Hepatocyte (in vitro differentiated cells): ENCODE measurements at regions not wholly inside any gene's neighbourhood (a gene's known extent, or its start where the extent isn't known, plus 50 kb on each side); places are given as distances from the start of the nearest gene placed in this dataset.

Experiments
- DNase-seq: peaks from one replicate; pipeline ENCODE4 v3.0.0-alpha.2; 2016; ENCODE audit warnings: low spot score
- H2AFZ ChIP-seq: fragments of 200-600 bp; sonication (generic); 2 replicates; pipeline ENCODE4 v1.6.0; 2016; ENCODE audit warnings: antibody characterized with exemption, mild to moderate bottlenecking
- H3K27ac ChIP-seq: fragments of 200-600 bp; sonication (generic); 2 replicates; pipeline ENCODE4 v1.5.1; 2016; ENCODE audit warnings: mild to moderate bottlenecking
- H3K27me3 ChIP-seq: fragments of 200-600 bp; sonication (generic); 2 replicates; pipeline ENCODE4 v1.6.1; 2016
- H3K36me3 ChIP-seq: fragments of 200-600 bp; sonication (generic); replicated peaks from 2 replicates; pipeline ENCODE4 v1.5.1; 2016; ENCODE audit warnings: low read depth; ENCODE audit not compliant: insufficient read depth
- H3K4me1 ChIP-seq: fragments of 200-600 bp; sonication (generic); 2 replicates; pipeline ENCODE4 v1.5.1; 2016; ENCODE audit warnings: mild to moderate bottlenecking, moderate library complexity; ENCODE audit not compliant: insufficient read depth
- H3K4me2 ChIP-seq: fragments of 200-600 bp; sonication (generic); 2 replicates; pipeline ENCODE4 v1.6.0; 2016
- H3K4me3 ChIP-seq: fragments of 200-600 bp; sonication (generic); 2 replicates; pipeline ENCODE4 v1.5.1; 2016; ENCODE audit warnings: mild to moderate bottlenecking
- H3K79me2 ChIP-seq: fragments of 200-600 bp; sonication (generic); 2 replicates; pipeline ENCODE4 v1.6.0; 2017; ENCODE audit warnings: mild to moderate bottlenecking
- H3K9me2 ChIP-seq: fragments of 200-600 bp; sonication (generic); replicated peaks from 2 replicates; pipeline ENCODE4 v1.6.0; 2017; ENCODE audit warnings: mild to moderate bottlenecking; ENCODE audit not compliant: insufficient read depth
- H3K9me3 ChIP-seq: fragments of 200-600 bp; sonication (generic); 2 replicates; pipeline ENCODE4 v1.5.1; 2016; ENCODE audit warnings: low read depth, mild to moderate bottlenecking
- H4K20me1 ChIP-seq: fragments of 200-600 bp; sonication (generic); 2 replicates; pipeline ENCODE4 v1.6.0; 2016; ENCODE audit warnings: mild to moderate bottlenecking; ENCODE audit not compliant: insufficient read depth, poor library complexity, severe bottlenecking
- EZH2 ChIP-seq: fragments of 200-600 bp; sonication (generic); IDR thresholded peaks from 2 replicates; pipeline ENCODE4 v1.6.1; 2016; ENCODE audit warnings: antibody characterized with exemption, mild to moderate bottlenecking, borderline replicate concordance
- EZH2phosphoT487 ChIP-seq: fragments of 200-600 bp; sonication (generic); IDR thresholded peaks from one replicate; pipeline ENCODE4 v1.6.1; 2018; ENCODE audit warnings: antibody characterized with exemption, mild to moderate bottlenecking, low read depth, moderate library complexity; ENCODE audit not compliant: unreplicated experiment, severe bottlenecking
- WGBS: methylation state at CpG from one replicate; pipeline ENCODE4 v1.1.6; 2016; ENCODE audit warnings: low lambda C conversion rate; ENCODE audit errors: missing lambda C conversion rate; 5-methylcytosine and 5-hydroxymethylcytosine counted together
- TF ChIP-seq, protein P1 (sequence below): fragments of 200-600 bp; sonication (generic); IDR thresholded peaks from 2 replicates; pipeline ENCODE4 v1.5.1; 2016; ENCODE audit warnings: antibody characterized with exemption, mild to moderate bottlenecking; ENCODE audit not compliant: poor library complexity

- Histone ChIP-seq H3K79me2 (no peaks in the 10 kb centered on the region), H2AFZ (no peak overlapping the region), H3K36me3 (no peaks in the 10 kb centered on the region), H3K9me3 (no peaks in the 10 kb centered on the region), H4K20me1 (no peaks in the 10 kb centered on the region), H3K4me1 (no peaks in the 10 kb centered on the region), H3K9me2 (no peaks in the 10 kb centered on the region), H3K4me3 (no peak overlapping the region), H3K27ac (no peak overlapping the region), H3K27me3 (no peaks in the 10 kb centered on the region), H3K4me2 (no peak overlapping the region)
- TF ChIP-seq, protein P1, sequence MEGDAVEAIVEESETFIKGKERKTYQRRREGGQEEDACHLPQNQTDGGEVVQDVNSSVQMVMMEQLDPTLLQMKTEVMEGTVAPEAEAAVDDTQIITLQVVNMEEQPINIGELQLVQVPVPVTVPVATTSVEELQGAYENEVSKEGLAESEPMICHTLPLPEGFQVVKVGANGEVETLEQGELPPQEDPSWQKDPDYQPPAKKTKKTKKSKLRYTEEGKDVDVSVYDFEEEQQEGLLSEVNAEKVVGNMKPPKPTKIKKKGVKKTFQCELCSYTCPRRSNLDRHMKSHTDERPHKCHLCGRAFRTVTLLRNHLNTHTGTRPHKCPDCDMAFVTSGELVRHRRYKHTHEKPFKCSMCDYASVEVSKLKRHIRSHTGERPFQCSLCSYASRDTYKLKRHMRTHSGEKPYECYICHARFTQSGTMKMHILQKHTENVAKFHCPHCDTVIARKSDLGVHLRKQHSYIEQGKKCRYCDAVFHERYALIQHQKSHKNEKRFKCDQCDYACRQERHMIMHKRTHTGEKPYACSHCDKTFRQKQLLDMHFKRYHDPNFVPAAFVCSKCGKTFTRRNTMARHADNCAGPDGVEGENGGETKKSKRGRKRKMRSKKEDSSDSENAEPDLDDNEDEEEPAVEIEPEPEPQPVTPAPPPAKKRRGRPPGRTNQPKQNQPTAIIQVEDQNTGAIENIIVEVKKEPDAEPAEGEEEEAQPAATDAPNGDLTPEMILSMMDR: no peak
- no peak for TF ChIP-seq EZH2phosphoT487
- TF ChIP-seq EZH2: no peak
- 58% methylated on average over 6 of the region's 6 CpGs for WGBS
- no peak for DNase-seq
These were observed 273.1 kb upstream of the CCL2 start for GRCh38 chr17:33981711-33982601.

GRCh38 chr17:33982909-33983308, 272.2 kb upstream of the CCL2 start:
- Histone ChIP-seq H3K27me3 (no peaks in the 10 kb centered on the region), H3K4me2 (no peak overlapping the region), H2AFZ (no peak overlapping the region), H3K4me1 (no peaks in the 10 kb centered on the region), H4K20me1 (no peaks in the 10 kb centered on the region), H3K27ac (no peak overlapping the region), H3K36me3 (no peaks in the 10 kb centered on the region), H3K4me3 (no peak overlapping the region), H3K79me2 (no peaks in the 10 kb centered on the region), H3K9me2 (no peaks in the 10 kb centered on the region), H3K9me3 (no peaks in the 10 kb centered on the region)
- TF ChIP-seq, protein P1: no peak
- no peak for TF ChIP-seq EZH2
- TF ChIP-seq EZH2phosphoT487: no peak
- no peak for DNase-seq

DNA sequence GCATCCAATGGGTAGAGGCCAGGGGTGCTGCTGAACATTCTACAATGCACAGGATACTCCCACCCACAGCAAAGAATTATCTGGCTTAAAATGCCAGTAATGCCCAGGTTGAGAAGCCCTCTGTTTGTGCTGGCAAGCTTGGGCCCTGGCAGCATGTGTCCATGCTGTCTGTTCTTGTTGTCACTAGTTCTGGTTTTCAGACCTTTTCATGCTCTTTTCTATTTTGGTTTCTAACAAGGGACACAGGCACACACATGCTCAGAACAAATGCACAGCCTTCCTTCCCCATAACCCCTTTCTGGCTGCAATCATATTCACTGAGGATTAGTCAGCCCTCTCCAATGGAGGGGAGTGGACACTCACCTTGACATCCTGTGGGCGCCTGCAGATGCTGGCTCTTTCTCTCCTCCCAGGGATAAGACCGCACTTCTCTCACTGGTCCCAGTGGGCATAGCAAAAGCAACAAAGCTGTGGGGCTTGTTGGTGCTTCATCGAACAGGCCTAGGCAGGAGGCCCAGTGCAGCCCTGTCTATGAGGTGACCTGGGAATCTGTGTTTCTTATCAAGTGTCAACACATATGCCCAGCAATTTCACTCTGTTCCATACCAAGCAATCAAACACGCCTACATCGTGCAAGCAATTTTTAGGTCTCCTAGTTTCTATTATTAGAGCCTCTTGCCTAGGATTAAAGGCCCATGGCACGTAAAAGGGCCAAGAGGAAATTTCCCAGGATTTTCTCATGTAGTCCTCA, 271.1 kb upstream of the CCL2 start:
- Histone ChIP-seq H3K9me3 (no peaks in the 10 kb centered on the region), H3K9me2 (no peaks in the 10 kb centered on the region), H3K4me3 (no peak overlapping the region), H3K4me2 (no peak overlapping the region), H3K79me2 (no peaks in the 10 kb centered on the region), H3K27ac (no peak overlapping the region), H3K4me1 (no peaks in the 10 kb centered on the region), H2AFZ (no peak overlapping the region), H3K27me3 (no peaks in the 10 kb centered on the region), H3K36me3 (no peaks in the 10 kb centered on the region), H4K20me1 (no peaks in the 10 kb centered on the region)
- TF ChIP-seq EZH2: no peak
- TF ChIP-seq, protein P1: no peak
- TF ChIP-seq EZH2phosphoT487: no peak
- WGBS: 85% methylated on average over 6 of the region's 6 CpGs
- no peak for DNase-seq
